Sigmoid colon (tissue), 4 donors: ENCODE measurements at regions not wholly inside any gene's neighbourhood (a gene's known extent, or its start where the extent isn't known, plus 50 kb on each side); places are given as distances from the start of the nearest gene placed in this dataset.

ENCODE experiments used
- CTCF ChIP-seq, 4 experiments: fragments of 450-650 bp in 3 of 4; fragments of 200-600 bp in 1 of 4; IDR thresholded peaks; one replicate each; pipeline ENCODE4 v1.5.1; 2016 to 2019; ENCODE audit warnings: antibody characterized with exemption in 4 of 4, mild to moderate bottlenecking in 3 of 4, moderate library complexity in 2 of 4
- POLR2AphosphoS5 ChIP-seq, 4 donors: sonication (generic); formaldehyde crosslinking; IDR thresholded peaks; one replicate each; pipeline ENCODE4 v1.6.1; 2017; ENCODE audit warnings: antibody characterized with exemption in 4 of 4

- TF ChIP-seq POLR2AphosphoS5 (IDR thresholded peaks at IDR 0.05) (no peak), CTCF (IDR thresholded peaks at IDR 0.05) (no peak)
Measured at GRCh38 chr2:10984418-10985135, 72.8 kb downstream of the KCNF1 start.
